GM18858 (cell line): ENCODE measurements at regions not wholly inside any gene's neighbourhood (a gene's known extent, or its start where the extent isn't known, plus 50 kb on each side); places are given as distances from the start of the nearest gene placed in this dataset.

Source experiments
- ATAC-seq: cut with Tn5 transposase; IDR thresholded peaks from one replicate; pipeline ENCODE4 v1.9.1; 2021; ENCODE audit not compliant: unreplicated experiment

GRCh38 chr11:15534266-15534665 is 419.5 kb downstream of the INSC start:
- ATAC-seq, result no peak

GRCh38 chr11:15535414-15535813 is 420.7 kb downstream of the INSC start:
- ATAC-seq, result no peak

GRCh38 chr11:15536438-15536837 is 421.7 kb downstream of the INSC start:
- no peak for ATAC-seq

- ATAC-seq, result no peak
These were observed 424.9 kb downstream of the INSC start for GRCh38 chr11:15539645-15540044.

GRCh38 chr11:15541079-15541478 is 426.4 kb downstream of the INSC start:
- no peak for ATAC-seq

GRCh38 chr11:15544353-15544752 is 429.6 kb downstream of the INSC start:
- ATAC-seq, result no peak

- no peak for ATAC-seq
These were observed 433.0 kb downstream of the INSC start for GRCh38 chr11:15547685-15548084.

GRCh38 chr11:15551901-15552851 is 437.5 kb downstream of the INSC start:
- no peak for ATAC-seq

GRCh38 chr11:15555161-15555560 is 440.4 kb downstream of the INSC start:
- no peak for ATAC-seq

- no peak for ATAC-seq
These were observed 442.9 kb downstream of the INSC start for GRCh38 chr11:15557457-15558230.

- no peak for ATAC-seq
These were observed 443.9 kb downstream of the INSC start for GRCh38 chr11:15558513-15559181.

GRCh38 chr11:15560689-15561467 is 446.2 kb downstream of the INSC start:
- ATAC-seq, result no peak

GRCh38 chr11:15562230-15562629 is 447.5 kb downstream of the INSC start:
- ATAC-seq, result no peak

- ATAC-seq, result no peak
These were observed 448.3 kb downstream of the INSC start for GRCh38 chr11:15563054-15563453.

GRCh38 chr11:15565880-15566279 is 451.2 kb downstream of the INSC start:
- ATAC-seq, result no peak

GRCh38 chr11:15568440-15568839 is 453.7 kb downstream of the INSC start:
- no peak for ATAC-seq

GRCh38 chr11:15569305-15570025 is 454.7 kb downstream of the INSC start:
- no peak for ATAC-seq

GRCh38 chr11:15575409-15575808 is 460.7 kb downstream of the INSC start:
- ATAC-seq, result no peak

- ATAC-seq, result no peak
These were observed 462.0 kb downstream of the INSC start for GRCh38 chr11:15576769-15577168.

- no peak for ATAC-seq
These were observed 462.8 kb downstream of the INSC start for GRCh38 chr11:15577519-15577918.
